ENCODE measurements at regions not wholly inside any gene's neighbourhood (a gene's known extent, or its start where the extent isn't known, plus 50 kb on each side); places are given as distances from the start of the nearest gene placed in this dataset.

GRCh38 chr2:153601812-153602211, 123.2 kb upstream of the RPRM start:
- TF ChIP-seq POLR2A (IDR thresholded peaks at IDR 0.05; ENCODE audit: low read depth, low read length) (no peak), ESRRA (IDR thresholded peaks at IDR 0.05; ENCODE audit: low read length) (no peak), CHD2 (IDR thresholded peaks at IDR 0.05; ENCODE audit: borderline replicate concordance, low read depth, low read length) (no peak), MYC (IDR thresholded peaks at IDR 0.05; ENCODE audit: insufficient read depth, insufficient read length, insufficient replicate concordance, low read length, severe bottlenecking) (no peak), CTCF (IDR thresholded peaks at IDR 0.05 in 2 of 3, conservative IDR thresholded peaks at IDR 0.05 in 1 of 3; ENCODE audit: control insufficient read depth in 2 of 3, extremely low read depth in 1 of 3, insufficient read depth in 1 of 3, low read depth in 3 of 3, low read length in 3 of 3) (no peak), ATF2 (IDR thresholded peaks at IDR 0.05; ENCODE audit: low read length) (no peak)
